Subcutaneous abdominal adipose tissue (tissue), 5 donors: ENCODE measurements at regions not wholly inside any gene's neighbourhood (a gene's known extent, or its start where the extent isn't known, plus 50 kb on each side); places are given as distances from the start of the nearest gene placed in this dataset.

Experiments used
- H3K27ac ChIP-seq: one replicate; pipeline ENCODE4 v1.7.0; 2013; ENCODE audit warnings: low read depth, mild to moderate bottlenecking, inconsistent platforms, low read length, moderate library complexity
- H3K27me3 ChIP-seq, 5 donors: one replicate each; pipeline ENCODE4 v1.7.0; 2013; ENCODE audit warnings: low read length in 5 of 5, inconsistent platforms in 1 of 5; ENCODE audit not compliant: control insufficient read depth in 5 of 5, insufficient read depth in 4 of 5
- H3K36me3 ChIP-seq, 5 donors: one replicate each; pipeline ENCODE4 v1.7.0; 2013; ENCODE audit warnings: low read length in 5 of 5; ENCODE audit not compliant: control insufficient read depth in 5 of 5, insufficient read depth in 5 of 5
- H3K4me1 ChIP-seq, 5 donors: one replicate each; pipeline ENCODE4 v1.7.0; 2013; ENCODE audit warnings: low read length in 5 of 5, mild to moderate bottlenecking in 3 of 5, moderate library complexity in 1 of 5; ENCODE audit not compliant: control insufficient read depth in 5 of 5, insufficient read depth in 5 of 5
- H3K4me3 ChIP-seq, 5 donors: one replicate each; pipeline ENCODE4 v1.7.0; 2013; ENCODE audit warnings: low read length in 5 of 5, low read depth in 1 of 5
- H3K9ac ChIP-seq, 5 donors: one replicate each; pipeline ENCODE4 v1.7.0; 2013; ENCODE audit warnings: low read length in 5 of 5, mild to moderate bottlenecking in 4 of 5, moderate library complexity in 3 of 5
- H3K9me3 ChIP-seq, 5 donors: one replicate each; pipeline ENCODE4 v1.7.0; 2013; ENCODE audit warnings: low read length in 5 of 5; ENCODE audit not compliant: control insufficient read depth in 5 of 5
- donor health status: healthy.
- donor health status: healthy.
- donor health status: healthy.
- donor health status: healthy.
- donor health status: healthy.

- no peak overlapping the region for H3K4me3 ChIP-seq
- H3K27ac ChIP-seq = no peak overlapping the region
- H3K36me3 ChIP-seq = no peaks in the 10 kb centered on the region
- peaks cover 0 to 5% (median 0%) of the 10 kb centered on the region in 5 donors for H3K27me3 ChIP-seq
- H3K9me3 ChIP-seq = no peaks in the 10 kb centered on the region
- no peak overlapping the region for H3K9ac ChIP-seq
- H3K4me1 ChIP-seq = peaks cover 0 to 15% (median 3%) of the 10 kb centered on the region in 5 donors
Observed at GRCh38 chr15:29455530-29455929, 185.9 kb upstream of the NSMCE3 start.

GRCh38 chr15:29455055-29455454, 185.4 kb upstream of the NSMCE3 start:
- Histone ChIP-seq H3K27me3 (peaks cover 0 to 5% (median 0%) of the 10 kb centered on the region in 5 donors), H3K9ac (no peak overlapping the region), H3K36me3 (no peaks in the 10 kb centered on the region), H3K4me1 (peaks cover 0 to 15% (median 3%) of the 10 kb centered on the region in 5 donors), H3K27ac (no peak overlapping the region), H3K4me3 (no peak overlapping the region), H3K9me3 (no peaks in the 10 kb centered on the region)

GRCh38 chr15:29454506-29454905, 184.9 kb upstream of the NSMCE3 start:
- Histone ChIP-seq H3K4me3 (no peak overlapping the region), H3K4me1 (peaks cover 0 to 15% (median 3%) of the 10 kb centered on the region in 5 donors), H3K27ac (no peak overlapping the region), H3K9ac (no peak overlapping the region), H3K9me3 (no peaks in the 10 kb centered on the region), H3K36me3 (no peaks in the 10 kb centered on the region), H3K27me3 (peaks cover 0 to 5% (median 0%) of the 10 kb centered on the region in 5 donors)

- Histone ChIP-seq H3K9me3 (no peaks in the 10 kb centered on the region), H3K36me3 (no peaks in the 10 kb centered on the region), H3K4me1 (peaks cover 0 to 15% (median 3%) of the 10 kb centered on the region in 5 donors), H3K27ac (no peak overlapping the region), H3K9ac (no peak overlapping the region), H3K4me3 (no peak overlapping the region), H3K27me3 (peaks cover 0 to 5% (median 0%) of the 10 kb centered on the region in 5 donors)
Observed at GRCh38 chr15:29452881-29453731, 183.5 kb upstream of the NSMCE3 start.

GRCh38 chr15:29451201-29451781, 181.7 kb upstream of the NSMCE3 start:
- H3K27me3 ChIP-seq = peaks cover 0 to 5% (median 0%) of the 10 kb centered on the region in 5 donors
- no peak overlapping the region for H3K27ac ChIP-seq
- H3K36me3 ChIP-seq = no peaks in the 10 kb centered on the region
- no peak overlapping the region for H3K4me3 ChIP-seq
- no peaks in the 10 kb centered on the region for H3K9me3 ChIP-seq
- H3K4me1 ChIP-seq = peaks cover 0 to 15% (median 3%) of the 10 kb centered on the region in 5 donors
- no peak overlapping the region for H3K9ac ChIP-seq

GRCh38 chr15:29449136-29449535, 179.5 kb upstream of the NSMCE3 start:
- Histone ChIP-seq H3K4me1 (peaks cover 0 to 15% (median 3%) of the 10 kb centered on the region in 5 donors), H3K36me3 (no peaks in the 10 kb centered on the region), H3K9me3 (no peaks in the 10 kb centered on the region), H3K9ac (no peak overlapping the region), H3K27ac (no peak overlapping the region), H3K4me3 (no peak overlapping the region), H3K27me3 (peaks cover 0 to 5% (median 0%) of the 10 kb centered on the region in 5 donors)

- no peak overlapping the region for H3K4me3 ChIP-seq
- no peaks in the 10 kb centered on the region for H3K9me3 ChIP-seq
- peaks cover 0 to 8% (median 3%) of the 10 kb centered on the region in 5 donors for H3K4me1 ChIP-seq
- no peak overlapping the region for H3K27ac ChIP-seq
- H3K27me3 ChIP-seq = peaks cover 0 to 5% (median 0%) of the 10 kb centered on the region in 5 donors
- H3K36me3 ChIP-seq = no peaks in the 10 kb centered on the region
- no peak overlapping the region for H3K9ac ChIP-seq
Observed at GRCh38 chr15:29448320-29448719, 178.7 kb upstream of the NSMCE3 start.

GRCh38 chr15:29446480-29446879, 176.9 kb upstream of the NSMCE3 start:
- H3K36me3 ChIP-seq = no peaks in the 10 kb centered on the region
- no peaks in the 10 kb centered on the region for H3K9me3 ChIP-seq
- no peaks in the 10 kb centered on the region for H3K4me1 ChIP-seq
- no peak overlapping the region for H3K9ac ChIP-seq
- H3K27me3 ChIP-seq = peaks cover 0 to 4% (median 0%) of the 10 kb centered on the region in 5 donors
- no peak overlapping the region for H3K4me3 ChIP-seq
- no peak overlapping the region for H3K27ac ChIP-seq

GRCh38 chr15:29442532-29442931, 172.9 kb upstream of the NSMCE3 start:
- Histone ChIP-seq H3K9ac (no peak overlapping the region), H3K27ac (no peak overlapping the region), H3K4me1 (no peaks in the 10 kb centered on the region), H3K27me3 (peaks cover 0 to 4% (median 0%) of the 10 kb centered on the region in 5 donors), H3K4me3 (no peak overlapping the region), H3K9me3 (no peaks in the 10 kb centered on the region), H3K36me3 (no peaks in the 10 kb centered on the region)

GRCh38 chr15:29440541-29440940, 170.9 kb upstream of the NSMCE3 start:
- no peak overlapping the region for H3K27ac ChIP-seq
- no peaks in the 10 kb centered on the region for H3K4me1 ChIP-seq
- H3K4me3 ChIP-seq = no peak overlapping the region
- peaks cover 0 to 6% (median 0%) of the 10 kb centered on the region in 5 donors for H3K27me3 ChIP-seq
- no peak overlapping the region for H3K9ac ChIP-seq
- H3K36me3 ChIP-seq = no peaks in the 10 kb centered on the region
- H3K9me3 ChIP-seq = no peaks in the 10 kb centered on the region
